Progenitor cell of endocrine pancreas (in vitro differentiated cells): ENCODE measurements at regions not wholly inside any gene's neighbourhood (a gene's known extent, or its start where the extent isn't known, plus 50 kb on each side); places are given as distances from the start of the nearest gene placed in this dataset.

Source experiments
- DNase-seq: peaks from one replicate; pipeline ENCODE4 v3.0.0; 2021; ENCODE audit warnings: low spot score; ENCODE audit not compliant: unreplicated experiment
- H3K27ac Mint-ChIP-seq: 2 replicates; pipeline ENCODE4 v1.8.0; 2021; ENCODE audit warnings: mild to moderate bottlenecking, moderate library complexity, mixed read lengths
- H3K27me3 Mint-ChIP-seq: 2 replicates; pipeline ENCODE4 v1.8.0; 2021; ENCODE audit warnings: mixed read lengths
- H3K36me3 Mint-ChIP-seq: 2 replicates; pipeline ENCODE4 v1.8.0; 2022; ENCODE audit warnings: mixed read lengths; ENCODE audit not compliant: insufficient read depth
- H3K4me1 Mint-ChIP-seq: 2 replicates; pipeline ENCODE4 v1.8.0; 2021; ENCODE audit warnings: low read depth, mixed read lengths
- H3K4me3 Mint-ChIP-seq: 2 replicates; pipeline ENCODE4 v1.8.0; 2021; ENCODE audit warnings: low read depth, mild to moderate bottlenecking, moderate library complexity, mixed read lengths
- H3K9me3 Mint-ChIP-seq: 2 replicates; pipeline ENCODE4 v1.8.0; 2021; ENCODE audit warnings: low read depth, mixed read lengths
- CTCF ChIP-seq: fragments of 200-600 bp; sonication (generic); IDR thresholded peaks from one replicate; pipeline ENCODE4 v1.5.0; 2021; ENCODE audit warnings: antibody characterized with exemption, mild to moderate bottlenecking; ENCODE audit not compliant: unreplicated experiment

GRCh38 chr10:118110750-118111149 is 64.0 kb upstream of the RAB11FIP2 start:
- no peaks in the 10 kb centered on the region for H3K9me3 Mint-ChIP-seq
- DNase-seq, result no peak
- no peak overlapping the region for H3K4me3 Mint-ChIP-seq
- no peak for TF ChIP-seq CTCF
- H3K36me3 Mint-ChIP-seq, result no peaks in the 10 kb centered on the region
- H3K4me1 Mint-ChIP-seq, result peaks cover 3% of the 10 kb centered on the region
- H3K27me3 Mint-ChIP-seq, result no peaks in the 10 kb centered on the region
- no peak overlapping the region for H3K27ac Mint-ChIP-seq

GRCh38 chr10:118108194-118109026 is 61.7 kb upstream of the RAB11FIP2 start:
- no peaks in the 10 kb centered on the region for H3K9me3 Mint-ChIP-seq
- H3K4me3 Mint-ChIP-seq, result no peak overlapping the region
- H3K4me1 Mint-ChIP-seq, result peaks cover 3% of the 10 kb centered on the region
- H3K27ac Mint-ChIP-seq, result peak overlapping the region; percentile 18
- TF ChIP-seq CTCF, result no peak
- no peaks in the 10 kb centered on the region for H3K27me3 Mint-ChIP-seq
- no peak for DNase-seq
- H3K36me3 Mint-ChIP-seq, result no peaks in the 10 kb centered on the region

- no peaks in the 10 kb centered on the region for H3K27me3 Mint-ChIP-seq
- H3K4me3 Mint-ChIP-seq, result no peak overlapping the region
- TF ChIP-seq CTCF, result no peak
- H3K9me3 Mint-ChIP-seq, result no peaks in the 10 kb centered on the region
- H3K27ac Mint-ChIP-seq, result no peak overlapping the region
- no peak for DNase-seq
- no peaks in the 10 kb centered on the region for H3K36me3 Mint-ChIP-seq
- peaks cover 3% of the 10 kb centered on the region for H3K4me1 Mint-ChIP-seq
These were observed 60.8 kb upstream of the RAB11FIP2 start for GRCh38 chr10:118107541-118107940.

GRCh38 chr10:118107040-118107439 is 60.3 kb upstream of the RAB11FIP2 start:
- Mint-ChIP-seq H3K4me1 (peaks cover 3% of the 10 kb centered on the region), H3K4me3 (no peak overlapping the region), H3K27me3 (no peaks in the 10 kb centered on the region), H3K9me3 (no peaks in the 10 kb centered on the region), H3K27ac (no peak overlapping the region), H3K36me3 (no peaks in the 10 kb centered on the region)
- no peak for TF ChIP-seq CTCF
- DNase-seq, result no peak

GRCh38 chr10:118106426-118106825 is 59.7 kb upstream of the RAB11FIP2 start:
- DNase-seq, result no peak
- Mint-ChIP-seq H3K27ac (no peak overlapping the region), H3K9me3 (no peaks in the 10 kb centered on the region), H3K27me3 (no peaks in the 10 kb centered on the region), H3K4me3 (no peak overlapping the region), H3K36me3 (no peaks in the 10 kb centered on the region), H3K4me1 (peaks cover 3% of the 10 kb centered on the region)
- TF ChIP-seq CTCF, result peak; percentile 43
